ENCODE measurements at regions not wholly inside any gene's neighbourhood (a gene's known extent, or its start where the extent isn't known, plus 50 kb on each side); places are given as distances from the start of the nearest gene placed in this dataset.

DNA sequence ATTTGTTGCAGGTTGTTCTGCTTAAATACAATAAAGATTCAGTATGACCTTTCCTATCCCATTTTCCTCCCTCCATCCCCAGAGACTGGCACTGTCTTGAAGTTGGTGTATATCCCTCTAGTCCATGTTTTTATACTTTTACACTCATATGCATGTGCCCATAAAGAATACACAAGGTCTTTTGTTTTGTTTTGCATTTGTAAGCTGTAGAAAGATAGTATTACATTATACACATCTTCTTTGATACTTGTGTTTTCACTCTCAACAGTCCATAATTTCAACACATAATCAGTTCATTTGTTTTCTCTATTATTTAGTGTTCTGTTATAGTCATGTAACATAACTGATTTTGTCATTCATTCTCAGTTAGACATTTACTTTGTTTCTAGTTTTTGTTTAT lies 88.7 kb upstream of the AADACL2 start:
- Histone ChIP-seq H3K9me3 (ENCODE audit: insufficient read depth, low read depth) (no peaks in the 10 kb centered on the region; the same call in 1 of the 2 replicates), H3K36me3 (ENCODE audit: low read depth) (no peaks in the 10 kb centered on the region), H3K27me3 (ENCODE audit: insufficient read depth, low read depth) (no peaks in the 10 kb centered on the region), H3K27ac (no peak overlapping the region), H3K4me3 (no peak overlapping the region), H4K20me1 (ENCODE audit: insufficient read depth) (no peaks in the 10 kb centered on the region), H3K4me1 (replicated peaks; ENCODE audit: insufficient read depth) (no peaks in the 10 kb centered on the region), H2AFZ (no peak overlapping the region), H3K4me2 (no peak overlapping the region), H3K79me2 (ENCODE audit: low read depth) (no peaks in the 10 kb centered on the region), H3F3A (ENCODE audit: insufficient read depth, low read depth) (no peaks in the 10 kb centered on the region), H3K9me2 (ENCODE audit: insufficient read depth) (peaks cover 2% of the 10 kb centered on the region; the same call in 1 of the 2 replicates)
- CTCF ChIA-PET = no interaction called here
- intact Hi-C loops (cut with micrococcal nuclease; ENCODE audit: unreplicated experiment) = loop anchor here (5.0 kb wide), 1 partner anchor 478 kb away; no protein-coding TSS in a partner anchor
- POLR2A ChIA-PET (ENCODE audit: unreplicated experiment) = no interaction called here
- DNase-seq = no peak
- TF ChIP-seq, protein P1, sequence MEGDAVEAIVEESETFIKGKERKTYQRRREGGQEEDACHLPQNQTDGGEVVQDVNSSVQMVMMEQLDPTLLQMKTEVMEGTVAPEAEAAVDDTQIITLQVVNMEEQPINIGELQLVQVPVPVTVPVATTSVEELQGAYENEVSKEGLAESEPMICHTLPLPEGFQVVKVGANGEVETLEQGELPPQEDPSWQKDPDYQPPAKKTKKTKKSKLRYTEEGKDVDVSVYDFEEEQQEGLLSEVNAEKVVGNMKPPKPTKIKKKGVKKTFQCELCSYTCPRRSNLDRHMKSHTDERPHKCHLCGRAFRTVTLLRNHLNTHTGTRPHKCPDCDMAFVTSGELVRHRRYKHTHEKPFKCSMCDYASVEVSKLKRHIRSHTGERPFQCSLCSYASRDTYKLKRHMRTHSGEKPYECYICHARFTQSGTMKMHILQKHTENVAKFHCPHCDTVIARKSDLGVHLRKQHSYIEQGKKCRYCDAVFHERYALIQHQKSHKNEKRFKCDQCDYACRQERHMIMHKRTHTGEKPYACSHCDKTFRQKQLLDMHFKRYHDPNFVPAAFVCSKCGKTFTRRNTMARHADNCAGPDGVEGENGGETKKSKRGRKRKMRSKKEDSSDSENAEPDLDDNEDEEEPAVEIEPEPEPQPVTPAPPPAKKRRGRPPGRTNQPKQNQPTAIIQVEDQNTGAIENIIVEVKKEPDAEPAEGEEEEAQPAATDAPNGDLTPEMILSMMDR (conservative IDR thresholded peaks at IDR 0.05) = no peak
- TF ChIP-seq EZH2 (IDR thresholded peaks at IDR 0.05; ENCODE audit: low read depth) = no peak
- BruUV-seq (replicated peaks) = no TSS peak

DNA sequence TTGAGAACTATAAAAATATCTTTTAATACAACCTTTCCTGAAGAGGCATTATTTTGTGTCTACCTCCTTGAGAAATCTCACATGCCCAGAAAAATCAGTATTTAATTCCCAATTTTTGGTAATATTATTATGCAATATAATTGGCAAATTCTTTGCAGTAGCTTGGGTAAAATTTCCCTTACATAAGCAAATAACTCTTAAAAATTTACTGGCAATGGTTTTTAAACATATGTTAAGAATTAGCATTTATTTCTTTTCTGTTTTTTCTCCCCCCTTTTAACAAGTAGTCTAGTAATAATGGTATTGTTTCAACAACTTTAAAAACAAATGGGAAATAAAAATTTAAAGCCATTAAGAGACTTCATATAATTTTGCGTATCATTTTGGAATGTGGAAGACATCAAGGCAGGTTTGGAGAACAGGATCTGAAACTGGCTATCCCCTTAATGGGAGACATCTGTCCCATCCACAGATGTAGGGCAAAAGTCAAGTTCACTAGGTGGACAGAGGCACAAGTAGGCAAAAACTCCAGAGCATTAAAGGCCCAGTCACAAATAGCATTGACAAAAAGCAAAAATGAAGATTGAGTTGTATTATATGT lies 89.6 kb upstream of the AADACL2 start:
- BruUV-seq (replicated peaks) = no TSS peak
- H3K4me1 ChIP-seq (replicated peaks; ENCODE audit: insufficient read depth) = no peaks in the 10 kb centered on the region
- DNase-seq = no peak
- H3F3A ChIP-seq (ENCODE audit: insufficient read depth, low read depth) = no peaks in the 10 kb centered on the region
- no peaks in the 10 kb centered on the region for H3K79me2 ChIP-seq (ENCODE audit: low read depth)
- intact Hi-C loops (cut with micrococcal nuclease; ENCODE audit: unreplicated experiment) = no loop called here
- no peaks in the 10 kb centered on the region for H3K36me3 ChIP-seq (ENCODE audit: low read depth)
- POLR2A ChIA-PET (ENCODE audit: unreplicated experiment) = no interaction called here
- no peak overlapping the region for H3K27ac ChIP-seq
- H3K27me3 ChIP-seq (ENCODE audit: insufficient read depth, low read depth) = no peaks in the 10 kb centered on the region
- CTCF ChIA-PET = no interaction called here
- no peaks in the 10 kb centered on the region; the same call in 1 of the 2 replicates for H3K9me3 ChIP-seq (ENCODE audit: insufficient read depth, low read depth)
- TF ChIP-seq EZH2 (IDR thresholded peaks at IDR 0.05; ENCODE audit: low read depth) = no peak
- TF ChIP-seq, protein P1 (conservative IDR thresholded peaks at IDR 0.05) = no peak
- no peak overlapping the region for H3K4me2 ChIP-seq
- H3K4me3 ChIP-seq = no peak overlapping the region
- H4K20me1 ChIP-seq (ENCODE audit: insufficient read depth) = no peaks in the 10 kb centered on the region
- no peak overlapping the region for H2AFZ ChIP-seq
- H3K9me2 ChIP-seq (ENCODE audit: insufficient read depth) = peaks cover 2% of the 10 kb centered on the region; the same call in 1 of the 2 replicates

DNA sequence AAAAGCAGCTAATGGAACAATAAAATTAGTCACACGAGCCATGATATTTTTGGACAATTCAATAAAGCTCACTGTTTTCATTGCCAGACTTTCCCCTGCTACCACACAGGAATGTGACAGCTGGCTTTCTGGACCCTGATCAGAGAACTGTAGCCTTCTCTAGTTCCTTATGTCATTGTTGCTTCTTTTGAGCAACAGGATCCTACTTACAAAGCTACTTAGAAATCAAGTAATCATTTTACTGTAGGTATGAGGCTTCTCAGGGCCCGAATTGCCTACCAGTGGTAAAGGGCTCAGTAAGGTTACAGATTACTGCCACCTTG lies 94.3 kb upstream of the AADACL2 start:
- Histone ChIP-seq H3K27ac (no peak overlapping the region), H3K27me3 (ENCODE audit: insufficient read depth, low read depth) (no peaks in the 10 kb centered on the region), H3F3A (ENCODE audit: insufficient read depth, low read depth) (no peaks in the 10 kb centered on the region), H3K4me2 (no peak overlapping the region), H3K9me2 (ENCODE audit: insufficient read depth) (no peaks in the 10 kb centered on the region), H3K79me2 (ENCODE audit: low read depth) (no peaks in the 10 kb centered on the region), H3K4me3 (no peak overlapping the region), H3K4me1 (replicated peaks; ENCODE audit: insufficient read depth) (no peaks in the 10 kb centered on the region), H3K36me3 (ENCODE audit: low read depth) (no peaks in the 10 kb centered on the region), H2AFZ (no peak overlapping the region; the same call in 1 of the 2 replicates), H4K20me1 (ENCODE audit: insufficient read depth) (no peaks in the 10 kb centered on the region), H3K9me3 (ENCODE audit: insufficient read depth, low read depth) (no peaks in the 10 kb centered on the region; the same call in 1 of the 2 replicates)
- POLR2A ChIA-PET (ENCODE audit: unreplicated experiment) = no interaction called here
- no TSS peak for BruUV-seq (replicated peaks)
- intact Hi-C loops (cut with micrococcal nuclease; ENCODE audit: unreplicated experiment) = no loop called here
- CTCF ChIA-PET = no interaction called here
- TF ChIP-seq EZH2 (IDR thresholded peaks at IDR 0.05; ENCODE audit: low read depth) = no peak
- TF ChIP-seq, protein P1 (conservative IDR thresholded peaks at IDR 0.05) = no peak
- no peak for DNase-seq

Data from PC-9 (cell line).